ENCODE measurements at regions not wholly inside any gene's neighbourhood (a gene's known extent, or its start where the extent isn't known, plus 50 kb on each side); places are given as distances from the start of the nearest gene placed in this dataset.

DNA sequence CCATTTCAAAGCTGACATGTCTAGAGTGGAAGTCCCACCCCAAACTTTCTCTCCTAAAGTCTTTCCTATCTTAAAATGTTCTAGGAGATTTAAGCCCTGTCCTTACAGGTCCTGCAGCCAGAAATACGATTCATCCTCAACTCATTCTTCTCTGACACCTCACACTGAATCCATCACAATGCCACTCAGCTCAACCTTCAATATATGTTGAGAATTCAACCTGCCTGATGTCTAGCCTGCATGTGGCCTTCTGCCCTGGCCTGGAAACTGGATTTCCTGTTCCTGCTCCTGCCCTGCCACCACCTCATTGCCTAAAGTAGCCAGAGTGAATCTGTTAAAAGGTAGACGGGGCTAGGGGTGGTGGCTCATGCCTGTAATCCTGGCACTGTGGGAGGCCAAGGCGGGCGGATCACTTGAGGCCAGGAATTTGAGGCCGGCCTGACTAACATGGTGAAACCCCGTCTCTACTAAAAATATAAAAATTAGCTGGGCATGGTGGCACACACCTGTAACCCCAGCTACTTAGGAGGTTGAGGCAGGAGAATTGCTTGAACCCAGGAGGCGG, 345.9 kb downstream of the CDH26 start:
- DNase-seq, result no peak
- H3K27ac ChIP-seq (ENCODE audit: low read length), result no peak overlapping the region
- no peaks in the 10 kb centered on the region for H3K27me3 ChIP-seq (ENCODE audit: low read length)
- no peak overlapping the region for H2AFZ ChIP-seq (ENCODE audit: low read length)
- H3K9me3 ChIP-seq (ENCODE audit: low read length), result no peaks in the 10 kb centered on the region
- H3K4me2 ChIP-seq (ENCODE audit: low read depth, low read length, poor library complexity, severe bottlenecking), result no peak overlapping the region
- no peak overlapping the region for H3K9ac ChIP-seq (ENCODE audit: low read length)
- H3K79me2 ChIP-seq (ENCODE audit: low read length), result no peaks in the 10 kb centered on the region
- H3K36me3 ChIP-seq (ENCODE audit: insufficient read depth, low read length), result no peaks in the 10 kb centered on the region
- H3K9me2 ChIP-seq (replicated peaks; ENCODE audit: insufficient read depth, low read length), result no peaks in the 10 kb centered on the region
- H4K20me1 ChIP-seq (ENCODE audit: insufficient read depth, low read depth, low read length), result no peaks in the 10 kb centered on the region
- no peak overlapping the region for H3K4me3 ChIP-seq (ENCODE audit: low read length)
- H3K4me1 ChIP-seq (ENCODE audit: low read length), result no peaks in the 10 kb centered on the region

DNA sequence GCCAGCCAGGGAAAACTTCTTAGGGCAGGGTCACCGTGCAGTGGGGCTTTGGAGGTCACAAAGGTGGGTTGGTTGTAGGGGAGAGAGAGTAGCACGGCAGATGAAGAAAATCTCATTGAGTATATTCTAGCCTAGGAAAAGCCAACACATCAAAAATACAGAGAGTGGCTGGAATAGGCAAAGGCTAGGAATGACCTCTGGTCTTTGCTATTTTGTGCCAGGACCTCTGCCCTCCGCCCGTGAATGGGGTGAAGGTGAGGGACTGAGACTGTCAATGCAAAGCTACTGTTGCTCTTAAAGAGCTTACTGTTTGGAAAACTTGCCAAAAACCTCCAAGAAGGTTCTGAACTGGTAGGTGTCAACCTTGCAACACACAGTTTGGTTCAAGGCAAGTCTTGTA, 346.7 kb downstream of the CDH26 start:
- no peaks in the 10 kb centered on the region for H3K4me1 ChIP-seq (ENCODE audit: low read length)
- DNase-seq, result no peak
- no peaks in the 10 kb centered on the region for H4K20me1 ChIP-seq (ENCODE audit: insufficient read depth, low read depth, low read length)

DNA sequence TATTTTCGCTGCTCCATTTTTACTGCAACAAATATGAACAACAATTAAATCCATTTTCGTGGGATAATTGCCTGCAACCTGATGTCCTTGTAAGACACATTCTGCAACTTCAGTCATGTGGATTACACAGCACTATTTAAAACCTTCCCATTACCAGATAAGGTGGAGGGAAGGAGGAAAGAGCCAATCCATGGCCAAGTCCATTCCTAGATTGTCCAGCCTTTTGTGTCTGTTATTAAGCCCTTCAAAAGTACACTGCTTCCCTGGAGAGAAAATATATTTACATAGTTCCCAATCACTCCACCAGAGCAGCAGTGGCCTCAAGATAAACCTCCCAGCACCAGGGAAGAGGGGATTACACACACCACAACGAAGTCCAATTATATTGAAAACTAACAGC, 347.9 kb downstream of the CDH26 start:
- Histone ChIP-seq H4K20me1 (ENCODE audit: insufficient read depth, low read depth, low read length) (no peaks in the 10 kb centered on the region), H3K27me3 (ENCODE audit: low read length) (no peaks in the 10 kb centered on the region), H3K4me1 (ENCODE audit: low read length) (no peaks in the 10 kb centered on the region), H3K9me2 (replicated peaks; ENCODE audit: insufficient read depth, low read length) (no peaks in the 10 kb centered on the region), H3K79me2 (ENCODE audit: low read length) (no peaks in the 10 kb centered on the region), H3K4me2 (ENCODE audit: low read depth, low read length, poor library complexity, severe bottlenecking) (no peak overlapping the region), H3K9ac (ENCODE audit: low read length) (no peak overlapping the region), H3K4me3 (ENCODE audit: low read length) (no peak overlapping the region), H3K36me3 (ENCODE audit: insufficient read depth, low read length) (no peaks in the 10 kb centered on the region), H3K9me3 (ENCODE audit: low read length) (no peaks in the 10 kb centered on the region), H3K27ac (ENCODE audit: low read length) (no peak overlapping the region), H2AFZ (ENCODE audit: low read length) (no peak overlapping the region)
- DNase-seq, result no peak

More for the DNA sequence above, 346.7 kb downstream of the CDH26 start:
- H3K9me3 ChIP-seq (ENCODE audit: low read length), result no peaks in the 10 kb centered on the region
- no peak overlapping the region for H3K4me2 ChIP-seq (ENCODE audit: low read depth, low read length, poor library complexity, severe bottlenecking)
- no peak overlapping the region for H3K9ac ChIP-seq (ENCODE audit: low read length)
- H3K36me3 ChIP-seq (ENCODE audit: insufficient read depth, low read length), result no peaks in the 10 kb centered on the region
- no peaks in the 10 kb centered on the region for H3K9me2 ChIP-seq (replicated peaks; ENCODE audit: insufficient read depth, low read length)
- H3K27me3 ChIP-seq (ENCODE audit: low read length), result no peaks in the 10 kb centered on the region
- H3K27ac ChIP-seq (ENCODE audit: low read length), result no peak overlapping the region
- no peak overlapping the region for H2AFZ ChIP-seq (ENCODE audit: low read length)
- H3K4me3 ChIP-seq (ENCODE audit: low read length), result no peak overlapping the region
- no peaks in the 10 kb centered on the region for H3K79me2 ChIP-seq (ENCODE audit: low read length)

DNA sequence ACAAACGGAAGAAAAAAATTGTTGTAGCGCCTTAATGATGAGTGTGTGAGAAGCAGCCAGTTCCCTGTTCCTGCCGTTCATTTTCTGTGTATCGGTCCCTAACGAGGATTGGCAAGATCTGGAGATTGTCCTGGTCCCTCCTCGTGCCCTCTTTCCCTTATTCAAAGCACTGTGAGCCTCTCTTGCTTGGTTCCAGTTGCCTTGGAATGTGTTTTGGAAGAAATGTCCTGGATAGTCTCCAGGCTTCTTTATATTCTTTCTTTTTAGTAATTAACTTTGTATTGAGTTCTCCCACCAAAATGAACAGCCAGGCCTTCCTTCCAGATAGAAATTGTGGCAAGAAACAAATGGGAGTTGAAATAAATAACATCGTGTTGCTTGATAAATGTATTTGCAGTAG, 348.3 kb downstream of the CDH26 start:
- no peak for DNase-seq
- Histone ChIP-seq H3K4me2 (ENCODE audit: low read depth, low read length, poor library complexity, severe bottlenecking) (no peak overlapping the region), H3K27ac (ENCODE audit: low read length) (no peak overlapping the region), H3K4me1 (ENCODE audit: low read length) (no peaks in the 10 kb centered on the region), H2AFZ (ENCODE audit: low read length) (no peak overlapping the region), H3K79me2 (ENCODE audit: low read length) (no peaks in the 10 kb centered on the region), H3K36me3 (ENCODE audit: insufficient read depth, low read length) (no peaks in the 10 kb centered on the region), H4K20me1 (ENCODE audit: insufficient read depth, low read depth, low read length) (no peaks in the 10 kb centered on the region), H3K27me3 (ENCODE audit: low read length) (no peaks in the 10 kb centered on the region), H3K4me3 (ENCODE audit: low read length) (no peak overlapping the region), H3K9me2 (replicated peaks; ENCODE audit: insufficient read depth, low read length) (no peaks in the 10 kb centered on the region), H3K9me3 (ENCODE audit: low read length) (no peaks in the 10 kb centered on the region), H3K9ac (ENCODE audit: low read length) (no peak overlapping the region)

- no peak overlapping the region for H3K4me2 ChIP-seq (ENCODE audit: low read depth, low read length, poor library complexity, severe bottlenecking)
- H3K4me3 ChIP-seq (ENCODE audit: low read length), result no peak overlapping the region
- H2AFZ ChIP-seq (ENCODE audit: low read length), result no peak overlapping the region
- no peaks in the 10 kb centered on the region for H4K20me1 ChIP-seq (ENCODE audit: insufficient read depth, low read depth, low read length)
- no peak for DNase-seq
- no peaks in the 10 kb centered on the region for H3K4me1 ChIP-seq (ENCODE audit: low read length)
- no peaks in the 10 kb centered on the region for H3K79me2 ChIP-seq (ENCODE audit: low read length)
- H3K27ac ChIP-seq (ENCODE audit: low read length), result no peak overlapping the region
- H3K36me3 ChIP-seq (ENCODE audit: insufficient read depth, low read length), result no peaks in the 10 kb centered on the region
- no peaks in the 10 kb centered on the region; the same call in 1 of the 2 replicates for H3K9me2 ChIP-seq (replicated peaks; ENCODE audit: insufficient read depth, low read length)
- H3K9ac ChIP-seq (ENCODE audit: low read length), result no peak overlapping the region
- no peaks in the 10 kb centered on the region; the same call in 1 of the 2 replicates for H3K9me3 ChIP-seq (ENCODE audit: low read length)
- no peaks in the 10 kb centered on the region for H3K27me3 ChIP-seq (ENCODE audit: low read length)
These were observed 352.5 kb downstream of the CDH26 start for GRCh38 chr20:60310560-60311349.

GRCh38 chr20:60313191-60313590, 355.0 kb downstream of the CDH26 start:
- Histone ChIP-seq H3K27me3 (ENCODE audit: low read length) (no peaks in the 10 kb centered on the region), H3K36me3 (ENCODE audit: insufficient read depth, low read length) (no peaks in the 10 kb centered on the region), H3K9me2 (replicated peaks; ENCODE audit: insufficient read depth, low read length) (no peaks in the 10 kb centered on the region; the same call in 1 of the 2 replicates), H2AFZ (ENCODE audit: low read length) (no peak overlapping the region), H3K27ac (ENCODE audit: low read length) (no peak overlapping the region), H3K4me2 (ENCODE audit: low read depth, low read length, poor library complexity, severe bottlenecking) (no peak overlapping the region), H3K9me3 (ENCODE audit: low read length) (no peaks in the 10 kb centered on the region; the same call in 1 of the 2 replicates), H3K4me1 (ENCODE audit: low read length) (no peaks in the 10 kb centered on the region), H3K9ac (ENCODE audit: low read length) (no peak overlapping the region), H4K20me1 (ENCODE audit: insufficient read depth, low read depth, low read length) (no peaks in the 10 kb centered on the region), H3K79me2 (ENCODE audit: low read length) (no peaks in the 10 kb centered on the region), H3K4me3 (ENCODE audit: low read length) (no peak overlapping the region)
- no peak for DNase-seq

DNA sequence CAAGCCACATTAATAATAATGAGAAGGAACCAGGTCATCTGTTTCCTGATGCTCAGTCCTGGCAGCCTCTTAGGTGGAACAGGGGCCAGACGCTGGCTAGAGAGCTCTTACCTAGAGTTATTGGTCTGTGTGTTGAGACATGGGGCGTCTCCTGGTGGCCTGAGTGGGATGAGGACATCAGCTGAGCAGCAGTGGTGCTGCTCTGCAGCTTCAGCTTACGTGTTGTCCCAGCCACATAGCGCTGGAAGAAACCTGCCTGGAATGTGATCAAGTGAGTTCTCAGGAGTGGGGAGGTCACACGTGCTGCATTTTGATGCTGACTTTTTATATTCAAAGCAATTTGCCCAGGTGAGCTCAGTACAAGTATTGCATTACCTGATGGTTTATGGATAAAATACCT, 355.4 kb downstream of the CDH26 start:
- H3K79me2 ChIP-seq (ENCODE audit: low read length), result no peaks in the 10 kb centered on the region
- H3K9me2 ChIP-seq (replicated peaks; ENCODE audit: insufficient read depth, low read length), result no peaks in the 10 kb centered on the region; the same call in 1 of the 2 replicates
- no peaks in the 10 kb centered on the region for H3K27me3 ChIP-seq (ENCODE audit: low read length)
- H3K4me2 ChIP-seq (ENCODE audit: low read depth, low read length, poor library complexity, severe bottlenecking), result no peak overlapping the region
- H3K27ac ChIP-seq (ENCODE audit: low read length), result no peak overlapping the region
- no peak for DNase-seq
- no peak overlapping the region for H2AFZ ChIP-seq (ENCODE audit: low read length)
- H3K9me3 ChIP-seq (ENCODE audit: low read length), result no peaks in the 10 kb centered on the region; the same call in 1 of the 2 replicates
- H3K4me1 ChIP-seq (ENCODE audit: low read length), result no peaks in the 10 kb centered on the region
- no peak overlapping the region for H3K4me3 ChIP-seq (ENCODE audit: low read length)
- H4K20me1 ChIP-seq (ENCODE audit: insufficient read depth, low read depth, low read length), result no peaks in the 10 kb centered on the region
- no peak overlapping the region for H3K9ac ChIP-seq (ENCODE audit: low read length)
- no peaks in the 10 kb centered on the region for H3K36me3 ChIP-seq (ENCODE audit: insufficient read depth, low read length)

DNA sequence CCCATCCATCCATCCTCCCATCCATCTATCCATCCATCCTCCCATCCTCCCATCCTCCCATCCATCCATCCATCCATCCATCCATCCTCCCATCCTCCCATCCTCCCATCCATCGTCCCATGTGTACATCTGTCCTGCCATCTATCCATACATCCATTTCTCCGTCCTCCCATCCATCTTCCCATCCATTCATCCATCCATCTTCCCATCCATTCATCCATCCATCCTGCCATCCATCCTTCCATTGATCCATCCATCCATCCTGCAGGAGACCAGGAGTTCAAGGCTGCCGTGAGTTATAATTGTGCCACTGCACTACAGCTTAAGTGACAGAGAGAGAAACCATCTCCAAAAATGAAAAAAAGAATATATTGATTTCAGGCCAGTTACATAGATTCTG, 356.5 kb downstream of the CDH26 start:
- H2AFZ ChIP-seq (ENCODE audit: low read length), result no peak overlapping the region
- H3K9ac ChIP-seq (ENCODE audit: low read length), result no peak overlapping the region
- no peak for DNase-seq
- no peak overlapping the region for H3K4me3 ChIP-seq (ENCODE audit: low read length)
- H4K20me1 ChIP-seq (ENCODE audit: insufficient read depth, low read depth, low read length), result no peaks in the 10 kb centered on the region
- no peaks in the 10 kb centered on the region for H3K4me1 ChIP-seq (ENCODE audit: low read length)
- no peaks in the 10 kb centered on the region; the same call in 1 of the 2 replicates for H3K9me3 ChIP-seq (ENCODE audit: low read length)
- no peaks in the 10 kb centered on the region; the same call in 1 of the 2 replicates for H3K9me2 ChIP-seq (replicated peaks; ENCODE audit: insufficient read depth, low read length)
- no peaks in the 10 kb centered on the region for H3K27me3 ChIP-seq (ENCODE audit: low read length)
- H3K79me2 ChIP-seq (ENCODE audit: low read length), result no peaks in the 10 kb centered on the region
- no peak overlapping the region for H3K27ac ChIP-seq (ENCODE audit: low read length)
- H3K36me3 ChIP-seq (ENCODE audit: insufficient read depth, low read length), result no peaks in the 10 kb centered on the region
- H3K4me2 ChIP-seq (ENCODE audit: low read depth, low read length, poor library complexity, severe bottlenecking), result no peak overlapping the region
